Left ventricle myocardium inferior (tissue), 1 donor: ENCODE measurements at regions not wholly inside any gene's neighbourhood (a gene's known extent, or its start where the extent isn't known, plus 50 kb on each side); places are given as distances from the start of the nearest gene placed in this dataset.

Source experiments
- DNase-seq: peaks from one replicate; pipeline ENCODE4 v3.0.0-alpha.2; 2020
- H3K27ac ChIP-seq: fragments of 200-600 bp; replicated peaks from 2 replicates; pipeline ENCODE4 v1.8.0; 2021
- H3K27me3 ChIP-seq: fragments of 200-600 bp; 2 replicates; pipeline ENCODE4 v1.8.0; 2021; ENCODE audit warnings: low read depth
- H3K36me3 ChIP-seq: fragments of 200-600 bp; 2 replicates; pipeline ENCODE4 v1.8.0; 2021
- H3K4me1 ChIP-seq: fragments of 200-600 bp; 2 replicates; pipeline ENCODE4 v1.8.0; 2021
- H3K4me3 ChIP-seq: fragments of 200-600 bp; 2 replicates; pipeline ENCODE4 v1.8.0; 2021; ENCODE audit warnings: mild to moderate bottlenecking, moderate library complexity
- H3K9me3 ChIP-seq: fragments of 200-600 bp; replicated peaks from 2 replicates; pipeline ENCODE4 v1.8.0; 2021
- CTCF ChIP-seq: fragments of 200-600 bp; IDR thresholded peaks from 2 replicates; pipeline ENCODE4 v1.8.0; 2021; ENCODE audit warnings: antibody characterized with exemption, mild to moderate bottlenecking, borderline replicate concordance
- intact Hi-C: fragments of 100-400 bp; cut with micrococcal nuclease; formaldehyde crosslinking; loops from one replicate; pipeline ENCODE4 v1.11.0; 2022
- donor health status: DM: no; HTN: yes; CAD: no; lungs with severe emphysema.

GRCh38 chr9:108710424-108710823 lies 145.4 kb downstream of the ACTL7B start:
- H3K4me1 ChIP-seq = no peaks in the 10 kb centered on the region
- peak overlapping the region; percentile 16 for H3K27ac ChIP-seq
- no peak for TF ChIP-seq CTCF
- intact Hi-C loops = no loop called here
- no peak for DNase-seq
- H3K36me3 ChIP-seq = no peaks in the 10 kb centered on the region
- peaks cover 11% of the 10 kb centered on the region for H3K27me3 ChIP-seq
- H3K4me3 ChIP-seq = no peak overlapping the region
- H3K9me3 ChIP-seq = no peaks in the 10 kb centered on the region

- intact Hi-C loops = no loop called here
- Histone ChIP-seq H3K4me1 (no peaks in the 10 kb centered on the region), H3K27ac (peak overlapping the region; percentile 16), H3K27me3 (peaks cover 11% of the 10 kb centered on the region), H3K36me3 (no peaks in the 10 kb centered on the region), H3K9me3 (no peaks in the 10 kb centered on the region), H3K4me3 (no peak overlapping the region)
- no peak for TF ChIP-seq CTCF
- no peak for DNase-seq
Measured at GRCh38 chr9:108709997-108710396, 145.8 kb downstream of the ACTL7B start.

GRCh38 chr9:108709126-108709525 lies 146.7 kb downstream of the ACTL7B start:
- peaks cover 11% of the 10 kb centered on the region for H3K27me3 ChIP-seq
- no peaks in the 10 kb centered on the region for H3K36me3 ChIP-seq
- H3K27ac ChIP-seq = peak overlapping the region; percentile 46
- TF ChIP-seq CTCF = no peak
- DNase-seq = no peak
- H3K4me3 ChIP-seq = no peak overlapping the region
- intact Hi-C loops = no loop called here
- no peaks in the 10 kb centered on the region for H3K9me3 ChIP-seq
- H3K4me1 ChIP-seq = no peaks in the 10 kb centered on the region

- no peak for DNase-seq
- no peak for TF ChIP-seq CTCF
- H3K36me3 ChIP-seq = no peaks in the 10 kb centered on the region
- peaks cover 11% of the 10 kb centered on the region for H3K27me3 ChIP-seq
- intact Hi-C loops = no loop called here
- H3K4me1 ChIP-seq = no peaks in the 10 kb centered on the region
- H3K4me3 ChIP-seq = no peak overlapping the region
- H3K9me3 ChIP-seq = no peaks in the 10 kb centered on the region
- H3K27ac ChIP-seq = no peak overlapping the region
Measured at GRCh38 chr9:108708448-108708847, 147.3 kb downstream of the ACTL7B start.

- Histone ChIP-seq H3K9me3 (no peaks in the 10 kb centered on the region), H3K27me3 (peaks cover 5% of the 10 kb centered on the region), H3K4me1 (no peaks in the 10 kb centered on the region), H3K27ac (no peak overlapping the region), H3K36me3 (no peaks in the 10 kb centered on the region), H3K4me3 (no peak overlapping the region)
- intact Hi-C loops = no loop called here
- TF ChIP-seq CTCF = no peak
- DNase-seq = no peak
Measured at GRCh38 chr9:108707120-108707519, 148.7 kb downstream of the ACTL7B start.

- H3K4me1 ChIP-seq = no peaks in the 10 kb centered on the region
- intact Hi-C loops = no loop called here
- no peak overlapping the region for H3K27ac ChIP-seq
- peaks cover 5% of the 10 kb centered on the region for H3K27me3 ChIP-seq
- no peak overlapping the region for H3K4me3 ChIP-seq
- no peaks in the 10 kb centered on the region for H3K36me3 ChIP-seq
- no peaks in the 10 kb centered on the region for H3K9me3 ChIP-seq
- no peak for TF ChIP-seq CTCF
- no peak for DNase-seq
Measured at GRCh38 chr9:108704156-108704852, 151.5 kb downstream of the ACTL7B start.
